NCI-H748 (cell line): ENCODE measurements at regions not wholly inside any gene's neighbourhood (a gene's known extent, or its start where the extent isn't known, plus 50 kb on each side); places are given as distances from the start of the nearest gene placed in this dataset.
"Not testable (repeated sequence)": the region's sequence is repeated elsewhere in the genome, so short reads cannot be mapped to it uniquely, and the experiment has no call there.

Experiments
- DNase-seq: peaks from one replicate; lab custom pipeline; 2025; ENCODE audit not compliant: unreplicated experiment; lab: John Stamatoyannopoulos, UW

DNA sequence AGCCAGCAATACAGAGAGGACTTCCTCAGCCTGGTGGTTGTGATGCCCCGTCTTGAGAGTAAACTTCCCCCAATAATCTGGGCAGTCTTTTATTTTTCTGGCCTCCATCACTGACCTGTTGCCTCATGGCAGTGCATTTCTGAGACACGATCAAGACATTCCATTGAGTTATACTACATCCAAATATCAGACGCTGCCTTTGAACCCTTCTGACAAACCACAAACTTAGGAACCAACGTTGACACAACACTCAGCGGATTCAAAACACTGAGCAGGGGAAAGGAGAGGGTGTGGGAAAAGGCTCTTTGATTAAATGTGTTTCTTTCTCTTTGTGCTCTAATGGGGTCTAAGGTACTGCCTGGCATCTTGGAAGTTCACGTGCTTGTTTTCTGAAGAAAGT, 100.7 kb upstream of the TBX5 start:
- no peak for DNase-seq

DNA sequence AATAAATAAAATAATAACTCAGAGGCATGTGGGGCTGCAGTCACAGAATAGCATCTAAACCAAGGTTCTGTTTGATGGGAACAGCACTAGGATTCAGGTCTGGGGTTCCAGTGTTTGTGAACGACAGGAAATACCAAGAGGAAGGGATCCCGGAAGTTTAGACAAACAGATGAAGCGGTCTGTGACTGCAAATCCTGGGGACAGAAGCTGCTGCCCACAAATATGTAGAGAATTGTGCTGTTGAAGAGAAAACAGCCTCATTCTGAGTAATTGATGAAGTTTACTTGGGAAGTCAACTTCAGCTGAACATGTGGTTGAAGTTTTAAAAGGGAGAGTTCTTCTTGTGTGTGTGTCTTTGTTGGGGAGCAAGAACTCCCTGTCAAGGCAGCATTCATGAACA, 98.4 kb upstream of the TBX5 start:
- DNase-seq, result no peak

DNA sequence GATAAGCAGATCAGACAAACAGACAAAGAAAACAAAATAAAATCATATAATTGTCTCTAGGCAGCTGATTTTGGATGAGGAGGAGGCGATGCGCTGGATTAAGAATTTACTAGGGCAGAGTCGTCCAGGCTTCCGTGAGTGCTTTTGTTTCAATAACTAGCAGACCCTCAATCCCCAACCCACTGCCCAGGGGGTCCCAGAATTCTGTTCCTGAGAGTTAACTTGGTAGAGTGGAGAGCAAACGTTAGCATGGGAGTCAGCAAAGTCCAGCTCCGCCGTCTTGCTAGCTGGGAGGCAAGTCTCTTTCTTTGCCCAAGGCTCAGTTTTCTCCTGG, 95.5 kb upstream of the TBX5 start:
- no peak for DNase-seq

DNA sequence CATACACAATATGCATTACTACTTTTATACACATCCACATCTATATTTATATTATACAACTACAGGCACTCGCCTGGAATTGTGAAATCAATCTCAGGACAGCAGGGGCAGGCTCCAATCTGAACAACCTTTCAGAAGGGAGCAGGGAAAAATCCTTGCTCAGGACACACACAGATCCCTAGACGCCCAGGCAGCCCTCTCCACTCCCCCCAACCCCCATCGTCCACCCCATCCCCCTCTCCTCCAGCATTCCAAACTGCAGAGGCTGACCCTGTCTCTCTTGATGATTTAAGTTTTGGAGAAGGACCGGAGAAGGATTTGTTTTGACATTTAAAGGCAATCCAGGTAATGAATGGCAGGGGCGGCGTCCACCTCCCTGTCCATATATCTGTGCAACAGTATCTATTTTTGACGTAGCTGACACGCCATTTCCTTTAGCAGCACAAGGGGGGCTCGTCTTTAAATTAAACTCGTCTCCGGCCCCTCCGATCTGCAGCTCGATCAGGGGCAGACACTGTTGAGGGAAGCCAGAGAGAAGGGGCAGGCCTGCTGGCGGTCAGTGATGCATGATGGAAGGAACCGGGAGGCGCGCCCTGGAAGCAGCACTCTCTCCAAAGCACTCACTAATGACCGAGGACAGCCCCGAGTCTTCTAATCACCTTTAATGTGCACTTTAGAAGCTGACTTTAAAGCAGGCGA, 95.0 kb upstream of the TBX5 start:
- peak; percentile 29 for DNase-seq

DNA sequence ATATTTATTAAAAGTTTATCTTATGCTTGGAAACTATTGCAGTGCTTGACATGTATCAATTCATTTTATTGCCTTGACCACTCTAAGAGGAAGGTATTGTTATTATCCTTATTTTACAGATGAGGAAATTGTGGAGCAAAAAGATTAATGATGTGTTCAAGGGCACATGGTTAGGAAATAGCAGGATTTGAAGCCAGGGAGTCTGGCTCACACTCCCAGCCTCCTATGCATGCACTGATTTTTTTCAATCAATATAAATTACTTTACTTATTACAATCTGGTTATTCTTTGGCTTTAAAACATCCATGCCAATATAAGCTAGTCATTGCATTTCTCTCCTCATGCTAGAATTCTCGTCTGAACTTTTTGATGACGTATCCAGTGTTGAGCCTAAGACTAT, 94.2 kb upstream of the TBX5 start:
- DNase-seq, result no peak

DNA sequence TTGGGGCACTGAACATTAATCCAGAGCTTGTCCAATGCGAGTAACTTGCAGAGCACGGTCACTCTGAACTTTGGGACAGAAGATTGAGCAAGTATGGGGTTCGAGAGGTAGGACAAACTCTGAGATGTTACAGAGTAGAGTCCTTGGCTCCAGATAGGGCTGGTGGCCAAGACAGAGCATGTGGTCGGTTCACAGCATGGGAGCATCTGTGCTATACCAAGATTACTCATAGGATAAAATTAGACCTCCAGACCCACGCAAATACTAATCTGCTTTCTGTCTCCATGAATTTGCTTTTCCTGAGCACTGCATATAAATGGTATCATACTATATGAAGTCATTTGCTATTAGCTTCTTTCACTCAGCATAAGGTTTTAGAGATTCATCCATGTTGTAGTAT, 93.4 kb upstream of the TBX5 start:
- DNase-seq, result no peak

DNA sequence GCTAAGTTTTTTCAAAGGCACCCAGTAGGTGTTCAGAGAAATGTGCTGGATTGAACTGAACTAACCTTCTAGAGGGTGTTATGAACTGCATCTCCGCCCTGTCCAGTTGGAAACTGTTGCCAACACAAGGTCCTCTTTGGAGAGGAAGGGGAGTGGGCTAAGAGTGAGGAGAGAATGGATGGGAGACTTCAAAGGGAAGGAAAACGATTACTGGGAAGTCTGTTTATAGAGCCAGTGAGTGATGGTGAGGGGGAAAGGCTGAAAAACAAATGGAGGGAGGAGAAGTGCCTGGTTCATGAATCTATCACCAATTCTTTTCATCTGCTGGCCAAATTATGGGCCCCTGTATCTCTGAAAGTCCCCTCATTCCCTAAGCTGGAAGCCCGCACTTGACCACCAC, 86.0 kb upstream of the TBX5 start:
- DNase-seq, result no peak

DNA sequence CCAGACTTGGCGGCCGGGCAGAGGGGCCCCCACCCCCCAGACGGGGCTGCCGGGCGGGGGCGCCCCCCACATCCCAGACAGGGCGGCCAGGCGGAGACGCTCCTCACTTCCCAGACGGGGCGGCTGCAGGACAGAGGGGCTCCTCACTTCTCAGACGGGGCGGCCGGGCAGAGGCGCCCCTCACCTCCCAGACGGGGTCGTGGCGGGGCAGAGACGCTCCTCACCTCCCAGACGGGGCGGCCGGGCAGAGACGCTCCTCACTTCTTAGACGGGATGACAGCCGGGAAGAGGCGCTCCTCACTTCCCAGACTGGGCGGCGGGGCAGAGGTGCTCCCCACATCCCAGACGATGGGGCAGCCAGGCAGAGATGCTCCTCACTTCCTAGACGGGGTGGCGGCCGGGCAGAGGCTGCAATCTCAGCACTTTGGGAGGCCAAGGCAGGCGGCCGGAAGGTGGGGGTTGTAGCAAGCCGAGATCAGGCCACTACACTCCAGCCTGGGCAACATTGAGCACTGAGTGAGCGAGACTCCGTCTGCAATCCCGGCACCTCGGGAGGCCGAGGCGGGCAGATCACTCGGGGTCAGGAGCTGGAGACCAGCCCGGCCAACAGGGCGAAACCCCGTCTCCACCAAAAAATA, 79.0 kb upstream of the TBX5 start:
- not testable (repeated sequence) for DNase-seq

DNA sequence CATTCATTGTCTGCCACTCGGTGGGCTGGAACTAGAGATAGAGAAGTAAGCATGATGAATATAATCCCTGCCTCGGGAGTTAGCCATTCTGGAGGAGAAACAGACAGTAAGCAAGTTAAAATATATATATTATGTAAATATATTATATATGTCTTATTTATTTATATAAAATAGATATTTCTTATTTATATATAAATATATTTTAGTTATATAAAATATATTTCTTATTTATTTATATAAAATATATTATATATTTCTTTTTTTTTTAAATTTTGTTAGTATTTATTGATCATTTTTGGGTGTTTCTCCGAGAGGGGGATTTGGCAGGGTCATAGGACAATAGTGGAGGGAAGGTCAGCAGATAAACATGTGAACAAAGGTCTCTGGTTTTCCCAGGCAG, 78.1 kb upstream of the TBX5 start:
- no peak for DNase-seq

DNA sequence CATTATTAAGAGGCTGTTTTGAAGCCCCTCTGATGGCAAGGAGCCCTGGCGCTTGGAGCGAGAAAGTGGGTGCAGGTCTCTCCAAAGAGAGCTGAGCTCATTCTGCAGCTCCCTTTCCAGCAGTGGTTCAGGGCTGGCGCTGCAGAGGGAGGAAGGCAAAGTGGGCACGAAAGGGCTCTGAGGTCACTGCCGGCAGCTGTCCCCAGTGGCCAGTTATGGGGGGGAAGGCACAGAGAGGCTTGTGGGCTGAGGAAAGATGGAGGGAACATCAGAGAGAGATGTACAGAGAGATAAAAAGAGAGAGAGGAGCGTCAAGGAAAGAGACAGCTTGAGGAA, 75.2 kb upstream of the TBX5 start:
- no peak for DNase-seq

DNA sequence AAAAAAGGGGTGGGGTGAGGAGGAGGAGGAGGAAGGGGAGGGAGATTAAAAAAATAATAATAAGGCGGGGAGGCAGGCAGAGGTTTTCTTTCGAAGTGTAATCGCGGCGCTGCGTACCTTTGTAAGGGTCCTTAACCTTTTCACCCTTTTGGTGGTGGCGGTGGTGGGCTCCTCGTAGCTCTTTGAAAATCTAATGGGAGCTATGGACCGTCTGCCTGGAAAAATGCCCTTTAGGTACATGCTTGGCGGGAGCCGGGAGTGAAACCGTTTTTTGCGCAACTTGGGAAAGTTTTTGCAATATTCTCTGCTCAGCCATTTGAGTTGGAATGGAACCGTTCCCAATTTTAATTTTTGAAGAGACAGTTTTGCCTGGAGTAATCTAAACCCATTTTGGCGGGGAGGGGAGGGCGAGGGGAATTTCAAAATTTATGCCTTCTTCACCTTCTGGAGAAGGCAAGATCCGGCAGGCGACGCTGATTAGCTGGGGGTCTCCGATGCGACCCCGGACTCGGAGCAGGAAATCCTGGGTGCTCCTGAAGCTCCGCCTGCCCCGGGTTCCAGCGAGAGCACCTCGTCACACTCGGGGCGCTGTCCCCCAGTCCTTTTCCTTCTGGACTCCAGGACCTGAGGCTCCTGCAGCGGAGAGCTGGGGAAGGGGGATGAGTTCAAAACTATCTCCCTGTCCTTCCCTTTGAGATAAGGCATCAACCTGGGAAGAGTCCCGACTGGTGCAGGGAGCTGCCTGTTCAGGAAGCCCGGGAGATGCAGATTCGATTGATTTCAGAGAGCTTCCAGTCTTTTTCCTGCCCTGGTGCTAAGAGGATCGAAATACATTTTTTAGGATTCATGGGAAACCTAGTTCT, 74.6 kb upstream of the TBX5 start:
- no peak for DNase-seq

DNA sequence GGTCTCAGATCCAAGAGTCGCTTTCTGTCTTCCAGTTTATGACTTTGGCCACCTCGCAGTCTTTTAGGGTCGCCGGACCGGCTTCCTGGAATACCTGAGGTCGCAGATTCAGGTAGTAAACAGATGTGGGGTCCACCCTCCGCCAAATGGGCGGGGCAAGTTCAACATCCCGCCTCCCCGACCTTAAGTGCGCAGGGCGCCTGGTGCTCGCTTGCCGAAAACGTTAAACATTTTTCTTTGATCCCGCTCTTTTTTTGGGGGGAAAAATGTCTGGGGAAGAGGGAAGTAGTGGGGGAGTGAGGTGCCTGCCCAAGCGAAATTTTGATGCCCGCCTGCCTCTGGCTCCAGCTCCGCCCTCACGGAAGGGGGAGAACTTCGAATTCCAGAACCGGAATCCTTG, 73.9 kb upstream of the TBX5 start:
- no peak for DNase-seq

DNA sequence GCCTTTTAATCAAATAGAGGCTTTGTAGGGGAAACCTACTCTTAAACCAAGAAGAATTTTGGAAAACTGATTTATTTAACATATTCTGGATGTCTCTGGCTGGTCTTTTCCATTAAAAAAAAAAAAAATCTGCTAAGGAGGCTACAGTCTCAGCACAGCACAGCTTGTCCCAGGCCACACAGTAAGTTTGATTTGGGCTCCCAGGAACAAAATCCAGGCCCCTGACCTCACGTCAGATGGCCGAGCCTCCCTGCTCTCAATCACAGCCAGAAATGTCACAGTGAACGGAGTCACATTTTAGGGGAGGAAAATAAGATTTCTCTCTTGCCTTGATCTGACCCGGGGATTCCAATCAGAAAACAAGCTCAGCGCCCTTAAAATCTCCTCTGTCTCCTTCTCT, 72.9 kb upstream of the TBX5 start:
- DNase-seq, result no peak

DNA sequence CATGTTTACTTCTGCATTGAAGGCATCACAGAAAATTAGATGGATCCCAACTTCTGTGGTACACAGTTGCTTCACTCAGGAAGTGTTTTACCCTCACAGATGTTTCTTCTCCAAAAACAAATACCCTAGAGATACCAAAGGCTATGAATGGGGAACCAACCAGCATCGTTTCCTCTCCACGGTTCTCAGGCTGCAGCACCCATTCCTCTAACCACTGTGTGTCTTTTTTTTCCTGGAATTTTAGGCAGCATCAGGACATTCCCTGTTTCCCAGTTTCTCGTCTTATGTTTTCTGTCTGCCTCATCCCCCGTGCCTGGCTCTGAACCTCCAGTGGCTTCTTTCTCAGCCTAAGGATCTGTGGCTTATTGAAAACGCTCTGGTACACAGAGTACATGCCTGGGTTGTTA, 72.0 kb upstream of the TBX5 start:
- DNase-seq, result no peak

DNA sequence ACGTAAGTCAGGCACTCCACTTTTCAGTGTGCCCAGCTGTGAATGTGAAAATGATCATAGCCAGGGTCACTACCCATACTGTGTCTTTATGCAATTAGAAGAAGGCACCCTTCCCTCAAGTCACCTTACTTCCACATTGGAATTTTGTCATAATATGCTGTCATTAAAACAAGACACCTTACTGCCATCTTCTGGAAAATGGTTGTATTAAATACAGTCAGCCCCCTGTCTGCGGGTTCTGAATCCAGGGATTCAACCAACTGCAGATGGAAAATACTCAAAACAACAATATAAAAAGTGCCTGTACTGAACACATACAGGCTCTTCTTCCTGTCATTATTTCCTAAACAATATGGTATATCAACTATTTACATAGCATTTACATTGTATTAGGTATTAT, 70.2 kb upstream of the TBX5 start:
- peak; percentile 61 for DNase-seq

DNA sequence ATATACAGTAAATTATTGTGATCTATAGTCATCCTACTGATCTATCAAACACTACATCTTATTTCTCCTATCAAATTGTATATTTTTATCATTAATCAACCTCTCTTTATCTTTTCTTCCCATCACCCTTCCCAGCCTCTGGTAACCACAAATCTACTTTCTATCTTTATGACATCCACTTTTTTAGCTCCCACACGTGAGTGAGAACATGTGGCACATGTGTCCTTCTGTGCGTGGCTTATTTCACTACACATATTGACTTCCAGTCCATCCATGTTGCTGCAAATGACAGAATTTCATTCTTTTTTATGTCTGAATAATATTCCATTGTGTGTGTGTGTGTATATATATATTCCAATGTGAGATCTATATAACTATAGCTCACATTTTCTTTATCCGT, 67.8 kb upstream of the TBX5 start:
- DNase-seq, result no peak

DNA sequence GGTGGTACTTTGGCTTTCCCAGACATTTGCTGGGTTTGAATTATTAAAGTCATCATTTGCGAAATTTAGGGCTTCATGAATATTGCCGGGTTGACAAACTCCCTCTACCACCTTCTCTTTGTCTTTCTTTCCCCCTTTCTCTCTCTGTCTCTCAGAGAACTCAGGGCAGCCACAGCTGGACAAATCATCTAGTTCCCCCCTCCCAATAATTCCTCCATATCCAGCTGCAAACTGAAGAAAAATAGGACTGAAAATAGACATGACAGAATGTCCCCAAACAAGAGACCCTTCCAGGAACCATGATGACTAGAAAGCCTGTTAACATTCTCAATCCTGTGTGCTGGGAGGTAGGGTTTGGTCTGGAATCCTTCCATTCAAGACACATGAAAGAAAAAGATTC, 67.1 kb upstream of the TBX5 start:
- no peak for DNase-seq

DNA sequence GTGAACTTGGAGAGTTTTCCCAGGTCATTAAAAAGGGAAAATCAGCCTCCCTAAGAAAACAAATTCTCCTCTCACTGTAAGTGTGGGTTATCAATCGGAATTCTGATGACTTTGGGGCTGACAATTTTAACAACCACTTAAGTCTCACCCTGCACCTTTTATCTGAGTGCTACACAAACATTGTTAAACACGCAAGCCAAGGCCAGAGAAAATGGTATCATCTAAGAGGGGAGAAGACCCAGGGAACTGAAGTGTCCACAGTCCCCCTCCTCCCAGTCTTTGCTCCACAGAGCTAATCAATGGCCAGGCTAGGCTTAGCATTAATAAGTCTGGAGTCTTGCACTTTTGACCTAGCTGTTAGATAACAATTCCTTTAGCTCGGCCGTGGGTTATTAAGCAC, 51.7 kb upstream of the TBX5 start:
- DNase-seq, result no peak
